Kidney (tissue), 13 donors: ENCODE measurements at regions not wholly inside any gene's neighbourhood (a gene's known extent, or its start where the extent isn't known, plus 50 kb on each side); places are given as distances from the start of the nearest gene placed in this dataset.

ENCODE experiments used
- DNase-seq, 5 donors: peaks; one replicate each; pipeline ENCODE4 v3.0.0-alpha.2; 2013 to 2020
- FAIRE-seq: peaks from 2 replicates; lab custom pipeline; 2012; peaks lifted over from hg19 to GRCh38; lab: Jason Lieb, UNC
- H3K27ac ChIP-seq, 2 donors: one replicate each; pipeline ENCODE4 v1.7.0; 2013; ENCODE audit warnings: low read depth in 2 of 2, low read length in 2 of 2, inconsistent platforms in 1 of 2
- H3K27me3 ChIP-seq: one replicate; pipeline ENCODE4 v1.7.1; 2013; ENCODE audit warnings: low read length, inconsistent platforms; ENCODE audit not compliant: control insufficient read depth, insufficient read depth
- H3K36me3 ChIP-seq, 3 donors: one replicate each; pipeline versions ENCODE4 v1.7.0 to v1.7.1; 2013; ENCODE audit warnings: low read length in 3 of 3, control low read depth in 1 of 3, inconsistent platforms in 1 of 3; ENCODE audit not compliant: insufficient read depth in 3 of 3, control insufficient read depth in 2 of 3
- H3K4me1 ChIP-seq, 3 donors: one replicate each; pipeline versions ENCODE4 v1.7.0 to v1.7.1; 2013; ENCODE audit warnings: low read length in 3 of 3, inconsistent platforms in 1 of 3, low read depth in 1 of 3; ENCODE audit not compliant: control insufficient read depth in 2 of 3, insufficient read depth in 2 of 3
- H3K4me3 ChIP-seq, 3 donors: one replicate each; pipeline versions ENCODE4 v1.7.0 to v1.8.1; 2013; ENCODE audit warnings: low read length in 3 of 3, control low read depth in 1 of 3, inconsistent platforms in 1 of 3
- H3K9ac ChIP-seq, 3 donors: one replicate each; pipeline versions ENCODE4 v1.7.0 to v1.7.1; 2013; ENCODE audit warnings: low read length in 3 of 3, control low read depth in 1 of 3, inconsistent platforms in 1 of 3
- H3K9me3 ChIP-seq, 3 donors: one replicate each; pipeline versions ENCODE4 v1.7.0 to v1.7.1; 2013; ENCODE audit warnings: low read length in 3 of 3, control low read depth in 1 of 3, inconsistent platforms in 1 of 3; ENCODE audit not compliant: control insufficient read depth in 2 of 3, insufficient read depth in 1 of 3
- CTCF ChIP-seq: IDR thresholded peaks from 3 replicates; pipeline ENCODE4 v1.5.1; 2012; ENCODE audit warnings: mild to moderate bottlenecking, moderate library complexity, borderline replicate concordance; ENCODE audit not compliant: insufficient read depth; ENCODE audit errors: extremely low read depth
- intact Hi-C: fragments of 100-400 bp; cut with DNase I; formaldehyde crosslinking; loops from one replicate; pipeline ENCODE4 v1.11.1; 2022
- donor health status: control.
- donor health status: control.
- donor health status: control.
- donor health status: control.
- donor health status: control.
- donor health status: DM: yes; HTN: yes; CAD: no.
- donor health status: Normal renal cell carcinoma (clear cell type).

- intact Hi-C loops: no loop called here
- H3K27ac ChIP-seq: no peak overlapping the region
- DNase-seq (no peak), FAIRE-seq (no peak)
- H3K4me3 ChIP-seq: no peak overlapping the region
- no peak for TF ChIP-seq CTCF
- no peaks in the 10 kb centered on the region for H3K27me3 ChIP-seq
- H3K4me1 ChIP-seq: no peaks in the 10 kb centered on the region
- no peak overlapping the region for H3K9ac ChIP-seq
- no peaks in the 10 kb centered on the region for H3K36me3 ChIP-seq
- H3K9me3 ChIP-seq: no peaks in the 10 kb centered on the region
Observed at GRCh38 chr3:18591120-18591519, 166.0 kb upstream of the SATB1 start.

- H3K9ac ChIP-seq: no peak overlapping the region
- H3K4me1 ChIP-seq: no peaks in the 10 kb centered on the region
- no peaks in the 10 kb centered on the region for H3K27me3 ChIP-seq
- TF ChIP-seq CTCF: no peak
- intact Hi-C loops: no loop called here
- no peaks in the 10 kb centered on the region for H3K9me3 ChIP-seq
- no peaks in the 10 kb centered on the region for H3K36me3 ChIP-seq
- no peak for DNase-seq
- H3K27ac ChIP-seq: no peak overlapping the region
- FAIRE-seq: no peak
- H3K4me3 ChIP-seq: no peak overlapping the region
Observed at GRCh38 chr3:18586076-18586475, 160.9 kb upstream of the SATB1 start.

DNA sequence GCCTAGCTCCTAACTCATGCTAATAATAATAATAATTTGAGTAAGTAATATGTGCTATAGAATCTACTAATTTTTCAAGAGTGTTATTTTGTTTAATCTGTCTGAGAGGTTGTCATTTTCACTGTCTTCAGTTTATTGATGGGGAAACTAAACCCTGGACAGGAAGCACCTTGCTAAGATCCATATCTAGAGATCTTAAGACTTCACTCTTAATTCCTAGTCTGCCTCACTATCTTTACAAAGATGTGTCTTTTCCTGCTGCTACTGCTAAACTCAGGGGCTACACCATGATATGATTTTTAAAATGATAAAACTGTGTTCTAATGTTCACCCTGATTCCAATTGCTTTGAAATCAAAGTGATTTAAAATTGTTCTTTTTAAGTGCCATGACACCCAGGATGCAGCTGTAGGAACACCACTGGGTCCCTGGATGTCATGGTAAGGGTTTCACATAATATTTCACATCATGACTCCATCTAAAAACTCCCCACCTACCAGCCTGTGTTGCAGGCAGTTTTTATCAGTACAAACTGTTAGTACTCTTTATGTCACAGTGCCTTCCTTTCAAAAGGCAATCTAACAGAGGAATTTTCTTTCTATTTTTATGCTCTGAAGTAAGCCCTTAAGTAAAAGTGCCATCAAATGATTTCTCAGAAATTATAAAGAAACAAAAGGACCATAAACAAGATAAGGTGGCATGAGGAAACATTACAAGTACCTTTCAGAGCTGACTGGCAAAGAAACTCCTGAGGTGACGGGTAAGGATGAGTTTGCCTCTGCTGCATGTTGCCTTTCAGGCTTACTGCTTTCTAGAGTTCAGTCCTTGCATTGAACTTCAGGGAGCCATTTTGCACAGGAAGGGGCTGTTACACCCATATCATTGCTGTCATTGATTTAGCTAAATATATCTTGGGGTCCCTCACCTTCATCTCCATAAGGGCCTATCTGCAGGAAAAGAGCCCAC lies 160.1 kb upstream of the SATB1 start:
- TF ChIP-seq CTCF: no peak
- H3K4me1 ChIP-seq: no peaks in the 10 kb centered on the region
- DNase-seq (no peak), FAIRE-seq (no peak)
- intact Hi-C loops: no loop called here
- H3K27me3 ChIP-seq: no peaks in the 10 kb centered on the region
- H3K9ac ChIP-seq: no peak overlapping the region
- H3K27ac ChIP-seq: no peak overlapping the region
- H3K4me3 ChIP-seq: no peak overlapping the region
- no peaks in the 10 kb centered on the region for H3K9me3 ChIP-seq
- no peaks in the 10 kb centered on the region for H3K36me3 ChIP-seq
